HG02885 (cell line): ENCODE measurements at regions not wholly inside any gene's neighbourhood (a gene's known extent, or its start where the extent isn't known, plus 50 kb on each side); places are given as distances from the start of the nearest gene placed in this dataset.
A peak's percentile ranks its signal among the peaks of the same experiment; 100 is the strongest.
"Not testable (repeated sequence)": the region's sequence is repeated elsewhere in the genome, so short reads cannot be mapped to it uniquely, and the experiment has no call there.

Experiments used
- ATAC-seq: cut with Tn5 transposase; IDR thresholded peaks from one replicate; pipeline ENCODE4 v1.9.1; 2021; ENCODE audit warnings: mild to moderate bottlenecking; ENCODE audit not compliant: unreplicated experiment, poor library complexity

- ATAC-seq = peak; percentile 49
These were observed 133.4 kb downstream of the MACC1 start for GRCh38 chr7:20083781-20084180.

GRCh38 chr7:20079080-20079479 lies 138.1 kb downstream of the MACC1 start:
- no peak for ATAC-seq

GRCh38 chr7:20076835-20077234 lies 140.3 kb downstream of the MACC1 start:
- no peak for ATAC-seq

- ATAC-seq = no peak
These were observed 141.0 kb downstream of the MACC1 start for GRCh38 chr7:20075992-20076820.

- no peak for ATAC-seq
These were observed 141.7 kb downstream of the MACC1 start for GRCh38 chr7:20075440-20075839.

GRCh38 chr7:20068004-20068403 lies 149.2 kb downstream of the MACC1 start:
- ATAC-seq = not testable (repeated sequence)

- peak; percentile 99 for ATAC-seq
These were observed 152.0 kb downstream of the MACC1 start for GRCh38 chr7:20064974-20065862.

GRCh38 chr7:20064181-20064970 lies 152.8 kb downstream of the MACC1 start:
- no peak for ATAC-seq

GRCh38 chr7:20063644-20064043 lies 153.5 kb downstream of the MACC1 start:
- no peak for ATAC-seq

GRCh38 chr7:20062932-20063331 lies 154.3 kb downstream of the MACC1 start:
- ATAC-seq = no peak

GRCh38 chr7:20053334-20054104 lies 163.7 kb downstream of the MACC1 start:
- ATAC-seq = no peak

GRCh38 chr7:20050241-20050966 lies 166.8 kb downstream of the MACC1 start:
- no peak for ATAC-seq

- no peak for ATAC-seq
These were observed 178.5 kb downstream of the MACC1 start for GRCh38 chr7:20038676-20039075.

- ATAC-seq = no peak
These were observed 181.8 kb downstream of the MACC1 start for GRCh38 chr7:20035279-20035875.

GRCh38 chr7:20033621-20034400 lies 183.4 kb downstream of the MACC1 start:
- ATAC-seq = no peak

GRCh38 chr7:20032741-20033140 lies 184.4 kb downstream of the MACC1 start:
- no peak for ATAC-seq

- peak; percentile 72 for ATAC-seq
These were observed 186.2 kb downstream of the MACC1 start for GRCh38 chr7:20030915-20031362.

GRCh38 chr7:20030417-20030816 lies 186.8 kb downstream of the MACC1 start:
- ATAC-seq = peak; percentile 88
